Activated T-cell treated with anti-CD3 and anti-CD28 coated beads for 24 hours (primary cell): ENCODE measurements at regions not wholly inside any gene's neighbourhood (a gene's known extent, or its start where the extent isn't known, plus 50 kb on each side); places are given as distances from the start of the nearest gene placed in this dataset.

Source experiments
- DNase-seq: peaks from one replicate; pipeline ENCODE4 v3.0.0-alpha.2; 2020; ENCODE audit warnings: low read depth

DNA sequence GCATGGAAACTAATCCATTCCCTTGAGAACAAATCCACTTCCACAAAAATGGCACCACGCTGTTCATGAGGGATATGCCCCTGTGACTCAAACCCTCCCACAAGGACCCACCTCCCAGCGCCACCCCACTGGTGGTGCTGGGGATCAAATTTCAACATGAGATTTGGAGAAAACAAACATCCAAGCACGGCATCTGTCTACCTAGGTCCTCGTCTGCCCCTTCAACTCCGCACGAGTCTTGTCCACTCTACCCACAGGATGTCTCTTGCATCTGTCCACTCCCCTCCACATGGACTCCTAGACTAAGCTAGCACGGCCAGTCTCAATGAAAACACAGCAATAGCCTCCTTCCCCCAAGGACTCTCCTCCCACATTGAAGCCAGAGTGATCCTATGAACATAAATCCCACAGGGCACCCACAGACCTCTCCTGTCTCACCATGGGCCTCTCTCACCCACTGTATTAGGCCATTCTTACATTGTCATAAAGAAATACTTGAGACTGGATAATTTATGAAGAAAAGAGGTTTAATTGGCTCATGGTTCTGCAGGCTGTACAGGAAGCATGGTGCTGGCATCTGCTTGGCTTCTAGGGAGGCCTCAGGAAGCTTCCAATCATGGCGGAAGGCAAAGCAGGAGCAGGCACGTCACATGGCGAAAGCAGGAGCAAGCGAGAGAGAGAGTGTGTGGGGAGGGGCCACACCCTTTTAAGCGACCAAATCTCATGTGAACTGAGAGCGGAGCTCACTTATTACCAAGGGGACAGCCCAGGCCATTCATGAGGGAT is 101.4 kb downstream of the TOMM20 start:
- no peak for DNase-seq

DNA sequence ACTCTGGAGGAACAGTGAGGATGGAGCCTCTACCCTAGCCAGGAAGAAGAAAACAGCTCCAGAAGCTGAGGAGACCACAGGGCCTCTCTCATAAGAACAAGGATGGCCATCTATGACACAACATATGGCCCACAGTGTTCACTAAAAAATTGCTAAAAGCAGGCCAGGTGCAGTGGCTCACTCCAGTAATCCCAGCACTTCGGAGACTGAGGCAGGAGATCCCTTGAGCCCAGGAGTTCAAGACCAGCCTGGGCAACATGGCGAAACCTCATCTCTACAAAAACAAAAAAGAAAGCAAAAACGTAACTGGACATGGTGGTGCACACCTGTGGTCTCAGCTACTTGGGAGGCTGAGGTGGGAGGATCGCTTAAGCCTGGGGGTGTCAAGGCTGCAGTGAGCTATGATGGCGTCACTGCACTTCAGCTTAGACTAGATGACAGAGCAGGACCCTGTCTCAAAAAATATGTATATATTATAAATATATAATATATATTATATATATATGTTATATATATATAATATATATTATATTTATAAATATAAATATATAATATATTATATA is 103.1 kb downstream of the TOMM20 start:
- DNase-seq, result no peak

DNA sequence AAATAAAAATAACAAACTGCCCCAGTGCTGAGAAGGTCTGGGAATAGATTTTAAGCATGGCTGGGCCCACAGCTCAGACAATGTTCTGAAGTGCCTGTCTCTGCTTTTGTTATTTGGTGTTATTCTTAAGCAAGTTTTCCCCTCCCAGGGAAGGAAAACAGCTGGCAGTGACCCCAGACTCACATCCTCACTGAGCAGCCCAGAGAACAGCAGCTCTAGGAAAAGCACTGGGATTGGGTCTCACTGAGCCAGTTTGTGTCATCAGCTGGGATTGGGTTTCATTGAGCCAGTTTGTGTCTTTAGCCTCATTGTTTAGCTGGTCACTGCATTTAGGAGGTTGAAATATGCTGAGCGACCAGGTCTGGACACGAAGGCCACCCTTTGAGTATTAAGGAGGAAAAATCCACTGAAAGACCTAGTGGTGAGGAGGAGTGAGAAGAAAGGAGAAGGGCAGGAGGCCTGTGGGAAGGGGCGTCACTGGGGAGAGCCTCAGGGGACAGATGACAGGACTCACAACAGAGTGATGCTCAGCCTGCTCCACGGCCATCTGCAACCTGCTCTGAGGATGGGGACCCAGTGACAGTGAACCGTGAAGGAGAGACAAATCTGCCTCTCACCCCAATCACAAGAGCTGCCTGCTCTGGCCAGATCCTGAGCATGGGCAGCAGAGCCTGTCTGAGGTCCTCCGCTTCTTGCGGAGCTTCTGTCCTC is 103.8 kb downstream of the TOMM20 start:
- no peak for DNase-seq

GRCh38 chr1:235023711-235024439 is 104.8 kb downstream of the TOMM20 start:
- no peak for DNase-seq

- DNase-seq, result no peak
Measured at GRCh38 chr1:235022981-235023710, 105.5 kb downstream of the TOMM20 start.

GRCh38 chr1:235022341-235022980 is 106.2 kb downstream of the TOMM20 start:
- DNase-seq, result no peak

DNA sequence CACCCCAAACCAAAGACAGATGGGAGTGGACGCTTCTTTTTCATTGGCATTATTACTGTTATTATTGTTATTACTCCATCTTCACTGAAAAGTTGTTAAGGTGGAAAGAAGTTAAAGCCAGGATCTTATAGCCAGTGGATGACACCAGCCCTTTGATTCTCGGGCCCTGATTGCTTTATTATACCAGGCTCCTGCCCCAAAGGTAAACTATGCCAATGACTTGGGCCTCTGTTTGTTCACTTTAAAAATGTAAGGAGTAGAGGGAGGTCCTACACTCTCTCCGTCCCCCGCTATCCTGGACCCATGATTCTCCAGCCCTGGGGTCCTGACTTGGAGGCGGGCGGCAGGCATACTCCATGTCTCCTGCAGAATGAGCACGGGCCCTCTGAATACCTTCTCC is 106.8 kb downstream of the TOMM20 start:
- no peak for DNase-seq

- no peak for DNase-seq
Measured at GRCh38 chr1:235021321-235021720, 107.3 kb downstream of the TOMM20 start.

- DNase-seq, result no peak
Measured at GRCh38 chr1:235019961-235020360, 108.7 kb downstream of the TOMM20 start.

- DNase-seq, result no peak
Measured at GRCh38 chr1:235019471-235019870, 109.2 kb downstream of the TOMM20 start.

- DNase-seq, result no peak
Measured at GRCh38 chr1:235018720-235019444, 109.8 kb downstream of the TOMM20 start.

DNA sequence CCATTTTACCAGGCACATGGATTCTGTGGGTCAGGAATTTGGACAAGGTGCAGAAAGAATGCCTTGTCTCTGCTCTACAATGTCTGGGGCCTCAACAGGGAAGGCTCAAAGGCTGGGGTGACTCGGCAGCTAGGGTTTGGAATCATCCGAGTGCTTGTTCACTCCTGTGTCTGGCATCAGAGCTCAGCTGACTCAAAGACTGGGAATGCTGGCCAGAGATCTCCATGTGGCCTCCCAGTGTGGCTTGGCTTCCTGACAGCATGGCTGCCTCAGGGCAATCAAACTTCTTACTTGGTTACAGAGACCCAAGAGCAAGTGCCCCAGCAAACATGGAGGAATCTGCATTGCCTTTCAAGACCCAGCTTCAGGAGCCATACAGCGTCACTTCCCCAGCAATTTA is 110.5 kb downstream of the TOMM20 start:
- no peak for DNase-seq

DNA sequence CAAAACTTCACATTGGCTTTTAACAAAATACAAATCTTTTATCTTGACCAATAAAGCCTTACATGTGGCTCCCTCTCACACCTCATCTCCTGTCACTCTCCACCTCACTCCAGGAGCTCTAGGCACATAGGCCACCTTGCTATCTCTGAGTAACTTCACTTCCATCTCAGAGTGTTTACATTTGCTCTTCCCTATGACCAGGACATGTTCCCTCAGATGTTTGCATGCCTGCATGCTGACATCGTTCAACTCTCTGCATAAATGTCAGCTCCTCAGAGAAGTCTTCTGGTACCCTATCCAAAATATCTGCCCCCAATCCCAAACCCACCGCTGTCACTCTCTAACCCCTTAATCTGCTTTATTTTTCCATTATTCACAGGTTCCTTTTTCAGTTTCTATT is 110.9 kb downstream of the TOMM20 start:
- no peak for DNase-seq

GRCh38 chr1:235017191-235017590 is 111.4 kb downstream of the TOMM20 start:
- DNase-seq, result no peak

GRCh38 chr1:235015291-235015985 is 113.2 kb downstream of the TOMM20 start:
- DNase-seq, result peak; percentile 48

GRCh38 chr1:235014756-235015155 is 113.9 kb downstream of the TOMM20 start:
- no peak for DNase-seq

DNA sequence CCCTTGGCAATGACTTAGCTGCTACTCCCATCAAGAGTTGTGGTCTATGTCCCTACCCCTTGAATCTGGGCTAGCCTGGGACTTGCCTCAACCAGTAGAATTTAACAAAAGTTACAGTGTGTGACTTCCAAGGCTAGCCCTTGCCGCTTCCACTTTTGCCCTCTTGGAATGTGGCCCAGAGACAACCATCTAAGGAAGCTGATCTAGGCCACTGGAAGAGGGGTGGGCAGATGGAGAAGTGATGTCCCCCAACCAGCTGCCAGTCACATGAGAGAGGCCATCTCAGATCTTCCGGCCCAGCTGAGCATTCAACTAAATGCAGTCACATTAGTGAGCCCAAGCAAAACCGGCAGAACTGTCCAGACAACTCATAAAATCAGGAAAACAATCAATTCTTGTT is 115.1 kb downstream of the TOMM20 start:
- no peak for DNase-seq

GRCh38 chr1:235012436-235013210 is 116.0 kb downstream of the TOMM20 start:
- DNase-seq, result no peak
